Small intestine (tissue), 7 donors: ENCODE measurements at regions not wholly inside any gene's neighbourhood (a gene's known extent, or its start where the extent isn't known, plus 50 kb on each side); places are given as distances from the start of the nearest gene placed in this dataset.

Source experiments
- DNase-seq, 2 donors: peaks; one replicate each; pipeline versions ENCODE4 v3.0.0 to v3.0.0-alpha.2; 2013
- FAIRE-seq: peaks from 2 replicates; lab custom pipeline; 2012; peaks lifted over from hg19 to GRCh38; lab: Jason Lieb, UNC
- H3K27ac ChIP-seq, 3 donors: one replicate each; pipeline ENCODE4 v1.5.1; 2013; ENCODE audit warnings: low read length in 2 of 3, mild to moderate bottlenecking in 2 of 3, control low read depth in 1 of 3, inconsistent platforms in 1 of 3, low read depth in 1 of 3, moderate library complexity in 1 of 3
- H3K27me3 ChIP-seq, 3 donors: one replicate each; pipeline ENCODE4 v1.6.1; 2013; ENCODE audit warnings: low read length in 3 of 3, inconsistent platforms in 1 of 3; ENCODE audit not compliant: control insufficient read depth in 3 of 3, insufficient read depth in 3 of 3
- H3K36me3 ChIP-seq, 3 donors: one replicate each; pipeline ENCODE4 v1.6.1; 2013; ENCODE audit warnings: low read length in 3 of 3, inconsistent platforms in 1 of 3, low read depth in 1 of 3, mild to moderate bottlenecking in 1 of 3, moderate library complexity in 1 of 3; ENCODE audit not compliant: control insufficient read depth in 3 of 3, insufficient read depth in 2 of 3
- H3K4me1 ChIP-seq, 3 donors: one replicate each; pipeline ENCODE4 v1.6.1; 2013; ENCODE audit warnings: low read length in 2 of 3, inconsistent platforms in 1 of 3, low read depth in 1 of 3, mild to moderate bottlenecking in 1 of 3, moderate library complexity in 1 of 3; ENCODE audit not compliant: control insufficient read depth in 3 of 3, insufficient read depth in 2 of 3
- H3K4me3 ChIP-seq, 3 donors: one replicate each; pipeline ENCODE4 v1.5.1; 2013; ENCODE audit warnings: low read length in 3 of 3, control low read depth in 1 of 3, inconsistent platforms in 1 of 3, low read depth in 1 of 3, mild to moderate bottlenecking in 1 of 3, moderate library complexity in 1 of 3
- H3K9me3 ChIP-seq, 2 donors: one replicate each; pipeline ENCODE4 v1.6.1; 2013; ENCODE audit warnings: low read depth in 1 of 2, low read length in 1 of 2; ENCODE audit not compliant: control insufficient read depth in 2 of 2, insufficient read depth in 1 of 2
- WGBS, 3 donors: extraction: QIAGEN DNeasy Blood & Tissue Kit; methylation state at CpG; one replicate each; pipeline ENCODE4 v1.1.7; 2013; 5-methylcytosine and 5-hydroxymethylcytosine counted together
- donor health status: healthy with polysubstance abuse.
- donor health status: control.
- donor health status: control.
- donor health status: Bipolar disorder and iron deficiency.
- donor health status: healthy.

- 34 to 60% (median 51%) methylated on average over 5 of the region's 5 CpGs for WGBS, 3 donors
- FAIRE-seq (no peak), DNase-seq (no peak)
- Histone ChIP-seq H3K4me3 (no peak overlapping the region), H3K27me3 (peaks cover 0 to 5% (median 2%) of the 10 kb centered on the region in 3 donors), H3K9me3 (no peaks in the 10 kb centered on the region), H3K27ac (no peak overlapping the region), H3K4me1 (no peaks in the 10 kb centered on the region), H3K36me3 (no peaks in the 10 kb centered on the region)
Observed at GRCh38 chr17:73991260-73991659, 212.2 kb upstream of the RPL38 start.

DNA sequence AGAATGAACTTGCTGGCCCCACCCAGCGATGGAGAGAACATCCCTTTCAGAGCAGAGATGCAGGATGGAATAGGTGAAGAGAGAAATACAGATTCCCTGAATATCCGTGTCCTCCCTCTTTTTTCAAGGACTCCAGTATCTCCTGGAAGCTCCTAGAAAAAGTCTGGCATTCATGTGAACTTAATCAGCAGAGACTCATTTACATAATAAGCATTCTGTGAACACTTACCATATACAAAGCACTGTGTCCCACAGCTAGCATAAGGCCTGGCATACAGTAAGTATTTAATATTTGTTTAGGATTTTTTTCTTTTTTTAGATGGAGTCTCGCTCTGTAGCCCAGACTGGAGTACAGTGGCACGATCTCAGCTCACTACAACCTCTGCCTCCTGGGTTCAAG is 208.5 kb upstream of the RPL38 start:
- no peak overlapping the region for H3K4me3 ChIP-seq
- 67 to 78% (median 68%) methylated on average over 4 of the region's 4 CpGs for WGBS, 3 donors
- H3K4me1 ChIP-seq, result no peaks in the 10 kb centered on the region
- DNase-seq (no peak), FAIRE-seq (no peak)
- no peak overlapping the region for H3K27ac ChIP-seq
- peaks cover 0 to 7% (median 2%) of the 10 kb centered on the region in 3 donors for H3K27me3 ChIP-seq
- H3K9me3 ChIP-seq, result no peaks in the 10 kb centered on the region
- H3K36me3 ChIP-seq, result no peaks in the 10 kb centered on the region

GRCh38 chr17:73997059-73997458 is 206.4 kb upstream of the RPL38 start:
- Histone ChIP-seq H3K9me3 (no peaks in the 10 kb centered on the region), H3K4me3 (no peak overlapping the region), H3K36me3 (no peaks in the 10 kb centered on the region), H3K4me1 (no peaks in the 10 kb centered on the region), H3K27me3 (peaks cover 0 to 4% (median 0%) of the 10 kb centered on the region in 3 donors), H3K27ac (no peak overlapping the region)
- DNase-seq, result no peak
- 90 to 92% (median 90%) methylated on average over 3 of the region's 3 CpGs for WGBS, 3 donors
- no peak for FAIRE-seq

- Histone ChIP-seq H3K9me3 (no peaks in the 10 kb centered on the region), H3K27me3 (peaks cover 0 to 4% (median 3%) of the 10 kb centered on the region in 3 donors), H3K4me1 (no peaks in the 10 kb centered on the region), H3K4me3 (no peak overlapping the region), H3K36me3 (no peaks in the 10 kb centered on the region), H3K27ac (no peak overlapping the region)
- FAIRE-seq (no peak), DNase-seq (no peak)
- WGBS, 3 donors, result 17 to 44% (median 36%) methylated on average over 4 of the region's 4 CpGs
Observed at GRCh38 chr17:73998249-73998648, 205.2 kb upstream of the RPL38 start.

DNA sequence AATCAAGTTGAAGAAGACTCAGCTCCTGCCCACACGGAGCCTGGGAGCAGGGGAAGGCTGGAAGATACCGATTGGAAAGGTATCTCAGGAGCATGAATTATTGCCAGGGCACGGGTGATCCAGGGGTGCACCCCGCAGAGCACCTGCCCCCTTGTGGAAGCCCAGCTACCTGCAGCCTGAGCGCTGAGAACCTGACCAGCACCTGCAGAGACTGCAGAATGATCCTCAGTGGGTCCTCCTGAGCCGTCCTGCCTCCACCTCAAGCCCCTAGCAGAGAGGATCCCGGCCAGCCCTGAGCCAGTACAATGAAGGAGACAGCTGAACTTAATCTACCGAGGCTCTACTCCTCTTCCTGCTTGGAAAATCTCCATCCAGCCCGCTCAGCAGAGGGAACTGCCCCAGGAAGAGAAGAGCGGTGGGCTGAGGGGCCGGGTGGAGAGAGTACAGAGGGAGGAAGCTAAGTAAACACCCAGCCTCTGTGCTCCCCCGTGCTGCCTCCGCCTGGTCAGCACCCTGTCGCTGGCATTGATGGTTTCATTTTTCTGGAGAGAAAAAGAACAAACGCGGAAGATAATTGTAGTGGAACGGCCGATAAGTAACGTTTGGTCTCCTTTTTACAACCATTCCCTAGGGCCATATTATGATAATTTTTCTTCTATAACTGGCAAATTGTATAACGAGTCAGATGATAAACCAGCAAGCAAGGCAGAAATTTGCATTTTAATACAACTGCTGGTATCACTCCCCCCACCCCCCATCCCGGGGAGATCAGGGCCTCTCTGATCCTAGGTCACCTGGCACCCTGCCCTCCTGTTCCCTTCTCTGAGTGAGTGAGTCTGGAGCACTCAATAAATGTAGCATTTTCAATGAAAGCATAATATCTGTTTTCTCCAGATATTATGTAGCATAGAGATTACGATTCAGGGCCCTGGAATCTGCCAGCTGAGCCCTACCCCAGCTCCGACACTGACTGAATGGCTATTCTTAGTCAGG is 204.5 kb upstream of the RPL38 start:
- DNase-seq, result peak; percentile 63 to 67
- no peak overlapping the region for H3K27ac ChIP-seq
- H3K9me3 ChIP-seq, result no peaks in the 10 kb centered on the region
- no peak overlapping the region for H3K4me3 ChIP-seq
- H3K4me1 ChIP-seq, result no peaks in the 10 kb centered on the region
- FAIRE-seq, result no peak
- H3K27me3 ChIP-seq, result peaks cover 0 to 6% (median 5%) of the 10 kb centered on the region in 3 donors
- 22 to 31% (median 29%) methylated on average over 23 of the region's 23 CpGs for WGBS, 3 donors
- H3K36me3 ChIP-seq, result no peaks in the 10 kb centered on the region

DNA sequence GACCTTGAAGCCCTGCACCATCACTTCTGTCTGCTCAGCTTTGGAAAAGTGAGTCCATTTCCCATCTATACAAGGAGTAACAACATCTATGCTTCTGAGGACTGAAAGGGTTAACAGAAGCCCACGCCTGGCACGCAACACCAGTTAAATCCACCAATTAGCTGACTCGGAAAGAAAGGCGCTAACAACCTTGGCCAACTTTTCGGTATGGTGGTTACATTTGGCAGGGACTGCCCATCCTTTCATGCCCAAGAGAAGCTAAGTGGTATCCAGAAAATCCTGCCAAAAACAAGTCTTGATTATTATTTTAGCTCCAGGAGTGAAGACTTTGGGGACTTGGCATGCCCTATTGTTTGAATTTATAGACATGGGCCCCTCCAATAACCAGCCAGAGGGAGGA is 202.3 kb upstream of the RPL38 start:
- DNase-seq, result no peak
- Histone ChIP-seq H3K36me3 (no peaks in the 10 kb centered on the region), H3K27ac (no peak overlapping the region), H3K9me3 (no peaks in the 10 kb centered on the region), H3K27me3 (peaks cover 0 to 9% (median 6%) of the 10 kb centered on the region in 3 donors), H3K4me1 (no peaks in the 10 kb centered on the region), H3K4me3 (no peak overlapping the region)
- FAIRE-seq, result no peak
- WGBS, 3 donors, result 74 to 81% (median 80%) methylated on average over 5 of the region's 5 CpGs

- Histone ChIP-seq H3K36me3 (no peaks in the 10 kb centered on the region), H3K27ac (no peak overlapping the region), H3K9me3 (no peaks in the 10 kb centered on the region), H3K4me3 (no peak overlapping the region), H3K27me3 (peaks cover 0 to 9% (median 6%) of the 10 kb centered on the region in 3 donors), H3K4me1 (no peaks in the 10 kb centered on the region)
- 82 to 92% (median 90%) methylated on average over 5 of the region's 5 CpGs for WGBS, 3 donors
- FAIRE-seq (no peak), DNase-seq (no peak)
Observed at GRCh38 chr17:74002241-74002640, 201.2 kb upstream of the RPL38 start.

DNA sequence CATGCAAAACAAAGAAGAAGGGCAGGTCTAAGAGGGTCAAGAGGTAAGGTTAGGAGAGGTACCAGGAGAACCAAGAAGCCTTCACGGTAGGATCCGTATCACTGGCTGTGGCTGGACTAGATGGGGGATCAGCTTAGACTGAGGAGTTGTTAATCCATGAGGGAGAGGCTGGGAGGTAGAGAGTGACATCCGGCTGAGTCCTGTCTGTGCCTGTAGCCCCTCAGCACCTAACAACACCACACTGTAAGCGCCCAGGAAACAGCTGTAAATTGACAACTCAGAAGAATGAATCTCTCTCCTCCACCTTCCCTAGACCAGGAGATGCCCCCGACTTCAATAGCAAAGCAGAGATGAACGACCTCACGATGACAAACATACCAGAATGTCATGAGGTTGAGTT is 199.4 kb upstream of the RPL38 start:
- H3K27ac ChIP-seq, result no peak overlapping the region
- no peaks in the 10 kb centered on the region for H3K36me3 ChIP-seq
- H3K4me3 ChIP-seq, result no peak overlapping the region
- FAIRE-seq, result no peak
- DNase-seq, result no peak
- H3K9me3 ChIP-seq, result no peaks in the 10 kb centered on the region
- 62 to 80% (median 63%) methylated on average over 7 of the region's 7 CpGs for WGBS, 3 donors
- peaks cover 0 to 12% (median 4%) of the 10 kb centered on the region in 3 donors for H3K27me3 ChIP-seq
- H3K4me1 ChIP-seq, result no peaks in the 10 kb centered on the region
